Activated CD4-positive, alpha-beta memory T cell treated with anti-CD3 and anti-CD28 coated beads, Interleukin-2, amount 10 ng/mL, durations not matched to agents 7 days and 5 days (primary cell): ENCODE measurements at regions not wholly inside any gene's neighbourhood (a gene's known extent, or its start where the extent isn't known, plus 50 kb on each side); places are given as distances from the start of the nearest gene placed in this dataset.

Experiments used
- CTCF ChIA-PET: fragments of 350-600 bp; sonication (Branson Sonifier 250); formaldehyde crosslinking; loops from one replicate; lab custom pipeline; 2021; ENCODE audit warnings: antibody characterized with exemption, inconsistent platforms; lab: Charles Lee
- POLR2A ChIA-PET: fragments of 350-600 bp; sonication (Branson Sonifier 250); formaldehyde crosslinking; loops from one replicate; lab custom pipeline; 2021; ENCODE audit warnings: antibody characterized with exemption; lab: Charles Lee
- DNase-seq: peaks from one replicate; pipeline ENCODE4 v3.0.0-alpha.2; 2020
- H3K27ac Mint-ChIP-seq: one replicate; pipeline ENCODE4 v1.8.0; 2021; ENCODE audit warnings: mild to moderate bottlenecking, mixed read lengths
- H3K27me3 Mint-ChIP-seq: one replicate; pipeline ENCODE4 v1.8.0; 2021; ENCODE audit warnings: mixed read lengths
- H3K36me3 Mint-ChIP-seq: one replicate; pipeline ENCODE4 v1.8.0; 2021; ENCODE audit warnings: low read depth, mixed read lengths
- H3K4me1 Mint-ChIP-seq: one replicate; pipeline ENCODE4 v1.8.0; 2021; ENCODE audit warnings: mixed read lengths
- H3K4me3 Mint-ChIP-seq: one replicate; pipeline ENCODE4 v1.8.0; 2021; ENCODE audit warnings: mild to moderate bottlenecking, mixed read lengths
- H3K9me3 Mint-ChIP-seq: one replicate; pipeline ENCODE4 v1.8.0; 2021; ENCODE audit warnings: mixed read lengths

- Mint-ChIP-seq H3K27ac (no peak overlapping the region), H3K36me3 (no peaks in the 10 kb centered on the region), H3K9me3 (peaks cover 9% of the 10 kb centered on the region), H3K4me3 (no peak overlapping the region), H3K27me3 (no peaks in the 10 kb centered on the region), H3K4me1 (peaks cover under 1% of the 10 kb centered on the region)
- ChIA-PET CTCF (no interaction called here), POLR2A (no interaction called here)
- DNase-seq, result no peak
These were observed 123.6 kb upstream of the TENM4 start for GRCh38 chr11:79564288-79564925.

DNA sequence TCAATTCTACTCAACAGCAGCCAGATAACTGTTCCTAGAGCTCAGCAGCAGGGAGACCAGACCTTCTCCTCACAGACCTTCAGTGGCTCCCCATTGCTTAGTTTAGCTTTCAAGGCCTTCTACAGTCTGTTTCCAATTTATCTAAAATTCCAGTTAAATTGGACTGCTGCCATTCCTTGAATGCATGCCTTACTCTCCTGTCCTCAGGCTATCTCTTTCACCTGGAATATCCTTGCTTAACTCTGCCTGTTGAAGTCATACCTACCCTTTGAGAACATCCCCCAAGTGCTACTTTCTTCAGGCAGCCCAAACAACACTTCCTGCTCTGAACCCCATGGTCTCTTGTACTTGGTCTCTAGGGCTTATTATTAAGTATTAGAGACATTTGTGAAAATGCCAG, 120.7 kb upstream of the TENM4 start:
- Mint-ChIP-seq H3K36me3 (no peaks in the 10 kb centered on the region), H3K4me1 (no peaks in the 10 kb centered on the region), H3K9me3 (peaks cover 9% of the 10 kb centered on the region), H3K4me3 (no peak overlapping the region), H3K27me3 (no peaks in the 10 kb centered on the region), H3K27ac (no peak overlapping the region)
- ChIA-PET POLR2A (no interaction called here), CTCF (no interaction called here)
- no peak for DNase-seq

GRCh38 chr11:79550809-79551208, 110.0 kb upstream of the TENM4 start:
- Mint-ChIP-seq H3K27ac (no peak overlapping the region), H3K9me3 (peaks cover 3% of the 10 kb centered on the region), H3K4me3 (no peak overlapping the region), H3K27me3 (no peaks in the 10 kb centered on the region), H3K36me3 (no peaks in the 10 kb centered on the region), H3K4me1 (no peaks in the 10 kb centered on the region)
- POLR2A ChIA-PET, result no interaction called here
- CTCF ChIA-PET, result no interaction called here
- DNase-seq, result no peak

- H3K4me3 Mint-ChIP-seq, result no peak overlapping the region
- no peaks in the 10 kb centered on the region for H3K4me1 Mint-ChIP-seq
- no peaks in the 10 kb centered on the region for H3K36me3 Mint-ChIP-seq
- no peak overlapping the region for H3K27ac Mint-ChIP-seq
- no peaks in the 10 kb centered on the region for H3K27me3 Mint-ChIP-seq
- ChIA-PET POLR2A (no interaction called here), CTCF (no interaction called here)
- no peak for DNase-seq
- H3K9me3 Mint-ChIP-seq, result peaks cover 3% of the 10 kb centered on the region
These were observed 106.4 kb upstream of the TENM4 start for GRCh38 chr11:79547256-79547655.

DNA sequence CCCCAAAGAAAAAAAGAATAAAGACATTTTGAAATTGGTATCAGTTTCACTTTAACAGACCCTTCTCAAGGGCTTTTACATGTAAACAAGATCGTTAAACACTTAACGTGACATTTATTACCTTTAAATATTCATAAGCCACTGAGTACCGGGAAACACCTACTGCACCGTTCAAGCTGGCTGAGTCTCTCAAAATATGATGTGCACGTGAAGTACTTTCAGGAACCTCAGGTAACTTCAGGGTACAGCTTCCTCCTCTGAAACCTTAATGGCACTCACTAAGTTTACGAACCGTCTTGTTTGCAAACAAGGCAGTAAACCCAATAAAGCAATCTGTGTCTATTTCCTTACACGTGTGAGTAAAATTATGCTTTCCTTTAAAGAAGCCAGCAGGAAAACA, 105.5 kb upstream of the TENM4 start:
- Mint-ChIP-seq H3K4me1 (no peaks in the 10 kb centered on the region), H3K27ac (no peak overlapping the region), H3K27me3 (no peaks in the 10 kb centered on the region), H3K36me3 (no peaks in the 10 kb centered on the region), H3K4me3 (no peak overlapping the region), H3K9me3 (no peaks in the 10 kb centered on the region)
- ChIA-PET POLR2A (no interaction called here), CTCF (no interaction called here)
- DNase-seq, result no peak

DNA sequence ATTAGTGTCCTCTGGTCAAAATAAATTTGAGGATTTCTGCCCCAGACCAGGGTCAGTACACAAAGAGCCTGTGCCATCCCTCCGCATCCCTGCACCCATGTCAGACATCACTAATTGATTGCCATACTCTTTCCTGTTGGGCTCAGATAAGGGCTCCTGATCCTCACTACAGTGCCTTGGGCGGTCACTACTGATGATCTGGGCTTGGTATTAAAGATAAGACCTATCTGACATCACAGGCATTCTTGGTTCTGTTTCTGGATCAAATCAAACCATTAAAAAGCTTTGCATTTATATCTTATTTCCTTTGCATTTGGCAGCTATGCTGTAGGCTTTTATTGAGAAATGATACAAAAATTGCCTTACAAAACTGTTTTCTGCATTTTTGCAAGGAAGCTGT, 103.5 kb upstream of the TENM4 start:
- DNase-seq, result no peak
- H3K27me3 Mint-ChIP-seq, result no peaks in the 10 kb centered on the region
- no peaks in the 10 kb centered on the region for H3K4me1 Mint-ChIP-seq
- no peaks in the 10 kb centered on the region for H3K36me3 Mint-ChIP-seq
- no peak overlapping the region for H3K4me3 Mint-ChIP-seq
- ChIA-PET POLR2A (no interaction called here), CTCF (no interaction called here)
- H3K27ac Mint-ChIP-seq, result no peak overlapping the region
- no peaks in the 10 kb centered on the region for H3K9me3 Mint-ChIP-seq

GRCh38 chr11:79543101-79543500, 102.3 kb upstream of the TENM4 start:
- POLR2A ChIA-PET, result no interaction called here
- Mint-ChIP-seq H3K4me1 (no peaks in the 10 kb centered on the region), H3K27ac (no peak overlapping the region), H3K36me3 (no peaks in the 10 kb centered on the region), H3K27me3 (no peaks in the 10 kb centered on the region), H3K9me3 (no peaks in the 10 kb centered on the region), H3K4me3 (no peak overlapping the region)
- CTCF ChIA-PET, result no interaction called here
- no peak for DNase-seq

DNA sequence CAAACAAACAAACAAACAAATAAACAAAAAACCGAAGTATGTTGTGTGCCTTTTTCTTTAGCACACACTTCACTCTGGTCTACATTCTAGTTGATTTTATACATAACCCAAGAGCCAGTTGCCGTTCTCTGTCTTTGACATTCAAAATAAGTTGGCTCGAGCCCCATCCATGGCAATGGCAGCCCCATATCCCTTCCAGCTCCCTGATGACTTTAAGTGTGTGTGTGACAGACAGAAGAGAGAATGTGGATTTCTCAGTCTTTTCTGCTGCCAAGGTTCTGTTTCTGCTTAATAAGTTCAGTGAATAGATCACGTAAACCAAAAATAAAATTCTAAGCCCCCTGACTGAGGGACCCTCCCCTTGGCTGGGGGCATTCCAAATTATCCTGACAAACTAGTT, 100.6 kb upstream of the TENM4 start:
- POLR2A ChIA-PET, result no interaction called here
- Mint-ChIP-seq H3K36me3 (no peaks in the 10 kb centered on the region), H3K4me3 (no peak overlapping the region), H3K27me3 (no peaks in the 10 kb centered on the region), H3K4me1 (no peaks in the 10 kb centered on the region), H3K27ac (no peak overlapping the region), H3K9me3 (no peaks in the 10 kb centered on the region)
- CTCF ChIA-PET, result no interaction called here
- DNase-seq, result no peak

DNA sequence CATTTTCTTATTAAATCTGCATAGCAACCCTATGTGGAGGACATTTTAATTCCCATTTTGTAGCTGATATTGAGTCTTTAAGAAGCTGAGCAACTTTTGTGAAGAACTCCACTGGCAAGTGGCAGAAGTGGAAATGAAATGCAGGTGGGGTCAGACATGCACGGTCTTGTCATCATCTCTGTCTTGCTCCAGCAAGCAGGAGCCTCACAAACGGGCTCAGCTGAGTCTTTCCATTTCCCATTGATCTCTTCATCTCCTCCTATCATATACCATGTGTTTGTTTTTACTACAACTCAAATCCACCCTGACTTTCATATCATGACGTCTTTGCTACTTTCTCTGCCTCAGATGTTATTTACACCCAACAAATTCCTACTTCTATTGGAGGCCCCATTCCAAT, 97.9 kb upstream of the TENM4 start:
- ChIA-PET CTCF (no interaction called here), POLR2A (no interaction called here)
- Mint-ChIP-seq H3K9me3 (no peaks in the 10 kb centered on the region), H3K4me1 (no peaks in the 10 kb centered on the region), H3K27me3 (no peaks in the 10 kb centered on the region), H3K4me3 (no peak overlapping the region), H3K36me3 (no peaks in the 10 kb centered on the region), H3K27ac (no peak overlapping the region)
- DNase-seq, result no peak

DNA sequence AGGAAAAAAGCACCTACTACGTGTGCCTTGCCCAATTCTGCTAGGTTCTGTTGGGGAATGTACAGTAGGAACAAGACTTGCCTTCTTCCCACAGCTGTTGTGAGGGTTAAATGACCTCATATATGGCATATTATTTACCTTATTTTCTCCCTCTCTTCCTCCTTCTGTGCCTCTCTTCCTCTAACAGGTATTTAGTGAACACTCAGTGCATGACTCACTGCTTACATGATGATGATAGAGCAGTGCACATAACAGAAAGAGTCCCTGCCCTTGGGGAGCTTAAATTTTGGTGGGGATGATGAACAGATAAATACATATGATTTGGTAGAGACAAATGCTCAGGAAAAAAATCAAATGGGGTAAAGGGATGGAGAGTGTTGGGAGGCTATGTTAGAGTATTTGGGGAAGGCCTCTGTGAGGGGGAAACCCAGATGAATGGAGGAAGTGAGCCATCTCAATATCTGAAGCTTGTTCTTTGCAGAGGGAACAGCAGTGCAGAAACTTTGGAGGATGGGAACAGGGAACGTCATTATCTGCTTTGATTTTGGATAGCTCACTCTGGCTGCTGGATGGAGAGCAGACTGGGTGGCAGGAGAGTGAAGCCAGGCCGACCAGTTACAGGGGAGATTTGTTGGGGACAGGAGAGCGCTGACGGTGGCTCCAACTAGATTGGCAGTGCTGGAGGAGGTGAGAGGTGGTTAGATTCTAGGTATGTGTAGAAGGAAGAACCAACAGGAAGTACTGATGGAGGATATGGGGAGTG, 95.5 kb upstream of the TENM4 start:
- no peak overlapping the region for H3K27ac Mint-ChIP-seq
- no peaks in the 10 kb centered on the region for H3K27me3 Mint-ChIP-seq
- H3K9me3 Mint-ChIP-seq, result peaks cover 4% of the 10 kb centered on the region
- H3K4me1 Mint-ChIP-seq, result no peaks in the 10 kb centered on the region
- DNase-seq, result no peak
- POLR2A ChIA-PET, result no interaction called here
- H3K36me3 Mint-ChIP-seq, result no peaks in the 10 kb centered on the region
- CTCF ChIA-PET, result no interaction called here
- H3K4me3 Mint-ChIP-seq, result no peak overlapping the region

DNA sequence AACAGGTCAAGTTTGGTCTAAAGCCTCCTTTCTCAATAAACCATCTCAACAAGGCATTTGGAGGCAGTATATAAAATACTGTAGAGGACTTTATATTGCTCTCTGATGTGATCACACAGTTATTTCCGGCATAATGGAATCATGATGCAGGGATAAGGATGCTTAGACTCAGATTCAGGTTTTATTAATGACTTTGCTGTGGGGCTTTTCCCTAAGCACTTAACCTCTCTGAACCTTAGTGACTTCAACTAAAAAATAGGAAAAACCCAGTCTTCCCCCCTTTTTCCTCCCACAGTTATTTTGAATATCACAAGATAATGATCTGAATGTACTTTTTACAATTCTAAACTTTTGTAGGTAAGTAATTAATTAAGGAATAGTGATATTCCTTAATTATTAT, 94.8 kb upstream of the TENM4 start:
- no peaks in the 10 kb centered on the region for H3K36me3 Mint-ChIP-seq
- H3K4me1 Mint-ChIP-seq, result no peaks in the 10 kb centered on the region
- H3K27ac Mint-ChIP-seq, result no peak overlapping the region
- no peaks in the 10 kb centered on the region for H3K27me3 Mint-ChIP-seq
- H3K9me3 Mint-ChIP-seq, result peaks cover 4% of the 10 kb centered on the region
- POLR2A ChIA-PET, result no interaction called here
- no peak overlapping the region for H3K4me3 Mint-ChIP-seq
- CTCF ChIA-PET, result no interaction called here
- DNase-seq, result no peak

DNA sequence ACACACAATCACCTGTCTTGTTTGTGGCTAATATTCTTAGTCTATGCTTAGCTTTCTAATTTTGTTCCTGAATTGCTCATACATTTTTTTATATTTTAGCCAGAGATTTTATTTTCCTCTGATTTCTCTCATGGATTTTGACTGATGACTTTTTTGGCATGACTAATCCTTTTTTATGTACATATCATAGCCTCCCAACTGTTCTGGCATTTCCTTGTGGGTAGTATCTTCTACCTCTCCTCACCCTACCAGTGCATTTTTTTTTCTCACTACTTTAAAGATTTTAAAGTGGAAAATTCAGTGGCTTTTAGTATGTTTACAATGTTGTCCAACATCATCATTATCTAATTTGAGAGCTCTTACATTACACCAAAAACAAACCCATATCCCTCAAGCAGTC, 84.4 kb upstream of the TENM4 start:
- POLR2A ChIA-PET, result no interaction called here
- CTCF ChIA-PET, result no interaction called here
- no peak overlapping the region for H3K27ac Mint-ChIP-seq
- H3K4me1 Mint-ChIP-seq, result no peaks in the 10 kb centered on the region
- DNase-seq, result no peak
- H3K9me3 Mint-ChIP-seq, result peaks cover 2% of the 10 kb centered on the region
- H3K27me3 Mint-ChIP-seq, result no peaks in the 10 kb centered on the region
- no peaks in the 10 kb centered on the region for H3K36me3 Mint-ChIP-seq
- no peak overlapping the region for H3K4me3 Mint-ChIP-seq

DNA sequence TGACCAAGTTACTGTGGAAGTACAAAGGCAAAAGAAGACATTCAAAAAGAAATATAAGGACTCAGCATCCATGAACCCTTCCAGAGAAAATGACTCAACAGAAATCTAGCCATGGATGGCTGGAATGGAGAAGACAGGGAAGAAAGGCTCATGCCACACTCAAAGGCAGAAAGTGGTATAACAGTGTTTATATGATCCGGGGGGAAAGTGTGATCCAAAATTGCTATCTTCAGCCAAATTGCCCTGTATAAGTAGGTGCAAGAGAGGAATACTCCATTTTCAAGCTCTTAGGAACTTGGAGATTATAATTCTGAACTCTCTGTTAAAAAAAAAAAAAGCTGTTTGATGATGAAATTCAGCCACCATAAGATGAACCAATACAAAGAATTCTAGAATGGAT, 81.8 kb upstream of the TENM4 start:
- H3K36me3 Mint-ChIP-seq, result no peaks in the 10 kb centered on the region
- DNase-seq, result no peak
- no peak overlapping the region for H3K27ac Mint-ChIP-seq
- H3K9me3 Mint-ChIP-seq, result peaks cover 2% of the 10 kb centered on the region
- ChIA-PET POLR2A (no interaction called here), CTCF (no interaction called here)
- no peaks in the 10 kb centered on the region for H3K4me1 Mint-ChIP-seq
- no peak overlapping the region for H3K4me3 Mint-ChIP-seq
- H3K27me3 Mint-ChIP-seq, result no peaks in the 10 kb centered on the region

- POLR2A ChIA-PET, result no interaction called here
- CTCF ChIA-PET, result no interaction called here
- no peaks in the 10 kb centered on the region for H3K27me3 Mint-ChIP-seq
- H3K9me3 Mint-ChIP-seq, result peaks cover 2% of the 10 kb centered on the region
- no peak for DNase-seq
- H3K4me1 Mint-ChIP-seq, result no peaks in the 10 kb centered on the region
- no peak overlapping the region for H3K27ac Mint-ChIP-seq
- no peak overlapping the region for H3K4me3 Mint-ChIP-seq
- no peaks in the 10 kb centered on the region for H3K36me3 Mint-ChIP-seq
These were observed 79.3 kb upstream of the TENM4 start for GRCh38 chr11:79520086-79520485.
